Stomach smooth muscle (tissue), 2 donors: ENCODE measurements at regions not wholly inside any gene's neighbourhood (a gene's known extent, or its start where the extent isn't known, plus 50 kb on each side); places are given as distances from the start of the nearest gene placed in this dataset.

Source experiments
- H3K27ac ChIP-seq: one replicate; pipeline ENCODE4 v1.7.0; 2013; ENCODE audit warnings: mild to moderate bottlenecking, low read length, inconsistent platforms
- H3K27me3 ChIP-seq, 2 donors: one replicate each; pipeline ENCODE4 v1.7.0; 2013; ENCODE audit warnings: low read length in 2 of 2; ENCODE audit not compliant: insufficient read depth in 2 of 2, control insufficient read depth in 1 of 2
- H3K36me3 ChIP-seq, 2 donors: one replicate each; pipeline ENCODE4 v1.7.0; 2013; ENCODE audit warnings: low read length in 2 of 2; ENCODE audit not compliant: control insufficient read depth in 2 of 2, insufficient read depth in 2 of 2
- H3K4me1 ChIP-seq: one replicate; pipeline ENCODE4 v1.7.0; 2013; ENCODE audit warnings: low read length; ENCODE audit not compliant: control insufficient read depth, insufficient read depth
- H3K4me3 ChIP-seq, 2 donors: one replicate each; pipeline ENCODE4 v1.7.0; 2013; ENCODE audit warnings: low read length in 2 of 2
- H3K9ac ChIP-seq, 2 donors: one replicate each; pipeline ENCODE4 v1.7.0; 2013; ENCODE audit warnings: low read length in 2 of 2, mild to moderate bottlenecking in 1 of 2
- H3K9me3 ChIP-seq, 2 donors: one replicate each; pipeline ENCODE4 v1.7.0; 2013; ENCODE audit warnings: low read length in 2 of 2; ENCODE audit not compliant: control insufficient read depth in 2 of 2
- donor health status: healthy.
- donor health status: Pancreatic carcinoma.

- H3K9ac ChIP-seq: no peak overlapping the region
- peaks cover 3% of the 10 kb centered on the region in 2 donors for H3K27me3 ChIP-seq
- H3K36me3 ChIP-seq: no peaks in the 10 kb centered on the region
- no peak overlapping the region for H3K4me3 ChIP-seq
- no peak overlapping the region for H3K27ac ChIP-seq
- H3K4me1 ChIP-seq: no peaks in the 10 kb centered on the region
- no peaks in the 10 kb centered on the region for H3K9me3 ChIP-seq
These were observed 120.5 kb upstream of the PROK2 start for GRCh38 chr3:71905426-71905825.

GRCh38 chr3:71903936-71904335, 119.0 kb upstream of the PROK2 start:
- Histone ChIP-seq H3K9me3 (no peaks in the 10 kb centered on the region), H3K4me3 (no peak overlapping the region), H3K4me1 (no peaks in the 10 kb centered on the region), H3K27me3 (peaks cover 3% of the 10 kb centered on the region in 2 donors), H3K36me3 (no peaks in the 10 kb centered on the region), H3K9ac (no peak overlapping the region), H3K27ac (no peak overlapping the region)

- no peaks in the 10 kb centered on the region for H3K9me3 ChIP-seq
- H3K27ac ChIP-seq: no peak overlapping the region
- H3K4me3 ChIP-seq: no peak overlapping the region
- no peak overlapping the region for H3K9ac ChIP-seq
- no peaks in the 10 kb centered on the region for H3K36me3 ChIP-seq
- peaks cover 2 to 3% of the 10 kb centered on the region in 2 donors for H3K27me3 ChIP-seq
- H3K4me1 ChIP-seq: no peaks in the 10 kb centered on the region
These were observed 118.2 kb upstream of the PROK2 start for GRCh38 chr3:71903112-71903495.

GRCh38 chr3:71902258-71903111, 117.5 kb upstream of the PROK2 start:
- Histone ChIP-seq H3K27ac (no peak overlapping the region), H3K27me3 (peaks cover 2 to 5% of the 10 kb centered on the region in 2 donors), H3K9me3 (no peaks in the 10 kb centered on the region)

GRCh38 chr3:71901645-71902044, 116.7 kb upstream of the PROK2 start:
- no peak overlapping the region for H3K9ac ChIP-seq
- H3K27ac ChIP-seq: no peak overlapping the region
- no peak overlapping the region for H3K4me3 ChIP-seq
- H3K4me1 ChIP-seq: no peaks in the 10 kb centered on the region
- H3K9me3 ChIP-seq: no peaks in the 10 kb centered on the region
- H3K27me3 ChIP-seq: peaks cover 0 to 5% of the 10 kb centered on the region in 2 donors
- H3K36me3 ChIP-seq: no peaks in the 10 kb centered on the region

More at GRCh38 chr3:71902258-71903111, 117.5 kb upstream of the PROK2 start:
- Histone ChIP-seq H3K9ac (no peak overlapping the region), H3K4me1 (no peaks in the 10 kb centered on the region), H3K36me3 (no peaks in the 10 kb centered on the region), H3K4me3 (no peak overlapping the region)

GRCh38 chr3:71900057-71900456, 115.1 kb upstream of the PROK2 start:
- H3K27me3 ChIP-seq: peaks cover 0 to 5% of the 10 kb centered on the region in 2 donors
- H3K27ac ChIP-seq: no peak overlapping the region
- H3K9ac ChIP-seq: no peak overlapping the region
- no peak overlapping the region for H3K4me3 ChIP-seq
- H3K36me3 ChIP-seq: no peaks in the 10 kb centered on the region
- H3K9me3 ChIP-seq: no peaks in the 10 kb centered on the region
- no peaks in the 10 kb centered on the region for H3K4me1 ChIP-seq

GRCh38 chr3:71896751-71897150, 111.8 kb upstream of the PROK2 start:
- Histone ChIP-seq H3K9ac (no peak overlapping the region), H3K36me3 (no peaks in the 10 kb centered on the region), H3K9me3 (no peaks in the 10 kb centered on the region), H3K4me3 (no peak overlapping the region), H3K4me1 (no peaks in the 10 kb centered on the region), H3K27ac (no peak overlapping the region), H3K27me3 (peaks cover 0 to 5% of the 10 kb centered on the region in 2 donors)

- H3K27ac ChIP-seq: no peak overlapping the region
- no peaks in the 10 kb centered on the region for H3K36me3 ChIP-seq
- no peak overlapping the region for H3K4me3 ChIP-seq
- H3K27me3 ChIP-seq: peaks cover 0 to 5% of the 10 kb centered on the region in 2 donors
- no peaks in the 10 kb centered on the region for H3K9me3 ChIP-seq
- no peaks in the 10 kb centered on the region for H3K4me1 ChIP-seq
- H3K9ac ChIP-seq: no peak overlapping the region
These were observed 108.9 kb upstream of the PROK2 start for GRCh38 chr3:71893702-71894479.

- H3K9ac ChIP-seq: no peak overlapping the region
- no peaks in the 10 kb centered on the region for H3K4me1 ChIP-seq
- peaks cover 2 to 5% of the 10 kb centered on the region in 2 donors for H3K27me3 ChIP-seq
- no peaks in the 10 kb centered on the region for H3K9me3 ChIP-seq
- H3K36me3 ChIP-seq: no peaks in the 10 kb centered on the region
- H3K4me3 ChIP-seq: no peak overlapping the region
- H3K27ac ChIP-seq: no peak overlapping the region
These were observed 108.2 kb upstream of the PROK2 start for GRCh38 chr3:71893122-71893521.

- no peak overlapping the region for H3K9ac ChIP-seq
- no peak overlapping the region for H3K27ac ChIP-seq
- no peaks in the 10 kb centered on the region for H3K4me1 ChIP-seq
- no peaks in the 10 kb centered on the region for H3K36me3 ChIP-seq
- peaks cover 0 to 2% of the 10 kb centered on the region in 2 donors for H3K27me3 ChIP-seq
- H3K9me3 ChIP-seq: no peaks in the 10 kb centered on the region
- no peak overlapping the region for H3K4me3 ChIP-seq
These were observed 106.5 kb upstream of the PROK2 start for GRCh38 chr3:71891483-71891882.
